SK-MEL-5 (cell line): ENCODE measurements at regions not wholly inside any gene's neighbourhood (a gene's known extent, or its start where the extent isn't known, plus 50 kb on each side); places are given as distances from the start of the nearest gene placed in this dataset.
A peak's percentile ranks its signal among the peaks of the same experiment; 100 is the strongest.

Experiments
- DNase-seq: peaks from one replicate; pipeline ENCODE4 v3.0.0-alpha.2; 2016; ENCODE audit warnings: low read depth, low spot score
- in situ Hi-C: cut with HindIII; loops from 2 replicates; pipeline ENCODE4 v1.10.0; 2016; ENCODE audit warnings: low sequenced_read_pairs, high pct_unique_total_duplicates, low pct_unique_long_range_greater_than_20kb

- in situ Hi-C loops: no loop called here
Measured at GRCh38 chr20:24768713-24769601, 180.1 kb upstream of the CST7 start.

DNA sequence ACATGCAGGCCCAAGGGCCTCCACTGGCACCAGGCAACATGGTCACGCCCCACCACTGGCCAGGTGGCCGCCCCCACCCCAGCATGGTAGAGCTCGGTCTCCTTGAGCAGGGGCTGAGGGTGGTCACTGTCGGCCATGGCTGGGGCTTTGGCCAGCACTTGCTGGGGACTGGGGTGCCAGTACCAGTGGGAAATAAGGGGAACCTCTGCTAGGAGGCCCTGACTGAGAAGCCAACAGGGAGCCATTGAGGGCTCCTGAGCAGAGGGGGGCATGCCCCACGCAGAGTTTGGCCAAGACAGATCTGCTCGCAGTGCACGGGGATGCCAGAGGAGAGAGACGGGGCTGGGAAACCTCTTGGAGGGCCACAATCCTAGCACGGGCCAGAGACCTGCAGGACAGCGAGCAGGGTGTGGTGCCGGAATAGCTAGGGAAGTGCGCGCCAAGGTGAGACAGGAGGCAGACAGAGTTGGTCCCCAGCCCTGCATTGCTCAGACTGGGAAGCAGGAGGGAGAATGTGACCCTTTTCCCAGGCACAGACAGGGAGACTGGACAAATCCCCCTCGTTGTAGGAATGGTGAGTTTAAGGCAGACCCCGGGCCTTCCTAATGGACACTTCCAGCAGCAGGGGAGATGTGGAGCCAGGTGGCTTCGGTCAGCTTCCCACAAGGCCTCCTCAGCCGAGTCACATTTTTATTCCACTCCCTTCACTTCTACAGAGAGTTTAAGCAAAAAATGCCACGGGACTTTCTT lies 179.0 kb upstream of the CST7 start:
- no peak for DNase-seq
- in situ Hi-C loops: no loop called here

More at GRCh38 chr20:24768713-24769601, 180.1 kb upstream of the CST7 start:
- no peak for DNase-seq

- in situ Hi-C loops: no loop called here
- no peak for DNase-seq
Measured at GRCh38 chr20:24770628-24771541, 178.2 kb upstream of the CST7 start.

- no peak for DNase-seq
- in situ Hi-C loops: no loop called here
Measured at GRCh38 chr20:24771542-24772061, 177.5 kb upstream of the CST7 start.

GRCh38 chr20:24772667-24773066 lies 176.4 kb upstream of the CST7 start:
- in situ Hi-C loops: no loop called here
- DNase-seq: no peak

DNA sequence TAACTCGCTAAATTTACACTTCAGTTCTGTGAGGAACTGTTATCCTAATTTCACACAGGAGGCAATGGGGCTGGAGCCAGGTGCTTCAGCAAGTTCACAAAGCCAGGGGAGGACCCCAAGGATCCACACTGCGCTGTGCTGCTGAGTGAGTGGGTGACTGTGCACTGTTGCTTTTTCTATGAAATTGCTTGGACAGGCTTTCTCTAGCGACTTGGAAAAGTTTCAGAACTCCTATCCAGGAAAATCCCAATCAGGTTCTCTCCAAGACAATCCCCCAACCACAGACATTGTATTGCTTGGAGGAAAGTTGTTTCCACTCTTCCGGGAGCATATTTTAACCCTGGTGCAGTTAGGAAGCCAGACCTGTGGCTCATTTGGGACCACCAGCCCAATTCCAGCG lies 175.9 kb upstream of the CST7 start:
- DNase-seq: no peak
- in situ Hi-C loops: no loop called here

DNA sequence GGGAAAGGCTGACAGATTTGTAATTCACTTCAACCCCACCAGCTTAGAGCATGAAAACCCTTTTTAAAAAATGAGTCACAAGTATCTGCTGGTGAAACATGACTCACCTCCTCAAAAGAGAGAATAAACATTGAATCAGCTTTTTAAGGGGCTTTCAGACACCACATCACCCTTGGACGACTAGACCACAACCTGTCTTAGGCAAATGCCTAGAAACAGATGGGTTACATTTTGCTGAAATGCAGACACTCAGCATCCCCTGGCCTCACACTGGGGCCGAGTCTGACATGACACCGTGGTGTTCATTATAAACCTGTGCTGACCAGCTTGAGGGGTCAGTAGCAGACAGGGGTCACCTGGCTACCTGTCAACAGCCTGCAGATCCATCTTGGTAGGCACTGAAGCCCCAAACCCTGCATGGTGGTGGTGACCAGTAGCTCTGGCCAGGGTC lies 175.3 kb upstream of the CST7 start:
- no peak for DNase-seq
- in situ Hi-C loops: no loop called here

DNA sequence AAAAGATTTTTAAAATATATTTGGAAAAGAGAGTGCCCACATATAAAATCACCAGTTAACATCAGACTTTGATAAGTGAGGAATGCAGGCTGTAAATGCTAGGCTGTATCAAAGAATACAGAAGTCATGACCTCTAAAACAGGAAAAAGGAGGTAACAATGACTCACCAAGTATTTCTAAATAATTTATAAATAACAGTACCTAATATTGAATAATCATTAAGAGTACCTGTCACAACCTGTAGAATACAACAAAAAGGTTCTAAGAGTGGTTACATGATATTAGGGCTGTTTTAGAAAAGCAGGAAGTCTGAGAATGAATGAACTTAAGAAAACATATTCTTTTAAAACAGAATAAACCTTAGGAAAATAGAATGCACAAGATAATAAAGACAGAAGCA lies 173.1 kb upstream of the CST7 start:
- no peak for DNase-seq
- in situ Hi-C loops: no loop called here

DNA sequence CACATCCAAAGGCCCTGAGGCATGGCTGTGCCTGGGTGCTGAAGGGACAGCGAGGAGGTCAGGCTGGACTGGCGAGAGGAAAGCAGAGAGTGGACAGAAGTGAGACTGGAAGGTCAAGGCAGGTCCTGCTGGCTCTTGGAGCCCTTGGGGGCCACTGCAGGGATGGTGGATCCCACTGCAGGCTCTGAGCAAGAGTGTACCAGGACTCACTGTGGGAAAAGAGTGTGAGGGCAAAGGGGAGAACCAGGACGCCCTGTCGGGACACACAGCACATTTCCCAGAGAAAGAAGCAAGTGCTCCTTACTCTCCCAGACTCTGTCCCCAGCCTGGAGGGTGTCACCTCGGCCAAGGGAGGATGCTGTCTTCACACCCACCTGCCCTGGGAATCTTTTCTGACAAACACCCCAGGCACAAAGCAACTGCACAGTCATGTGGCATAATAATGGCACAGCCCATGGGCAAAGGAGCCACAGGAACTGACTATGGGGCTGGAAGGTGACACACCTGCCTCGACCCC lies 172.3 kb upstream of the CST7 start:
- in situ Hi-C loops: no loop called here
- no peak for DNase-seq

DNA sequence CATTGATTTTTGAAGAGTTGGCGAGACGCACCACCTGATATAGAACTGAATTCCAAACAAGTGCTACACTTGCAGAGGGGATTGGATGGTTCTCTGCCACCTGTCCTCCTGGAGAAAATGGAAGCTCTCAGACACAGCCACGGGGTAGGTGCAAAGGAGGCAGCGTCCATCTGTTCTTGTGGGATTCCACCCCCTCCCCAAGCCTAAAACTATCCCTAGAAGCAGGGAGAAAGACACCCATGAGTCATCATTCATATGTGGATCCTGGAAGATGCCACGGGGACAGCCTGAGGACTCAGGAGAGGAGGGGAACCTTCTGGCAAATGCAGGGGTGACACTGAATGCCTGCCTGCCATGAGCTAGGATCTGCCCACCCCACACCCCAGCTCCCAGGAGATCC lies 171.3 kb upstream of the CST7 start:
- DNase-seq: no peak
- in situ Hi-C loops: no loop called here

DNA sequence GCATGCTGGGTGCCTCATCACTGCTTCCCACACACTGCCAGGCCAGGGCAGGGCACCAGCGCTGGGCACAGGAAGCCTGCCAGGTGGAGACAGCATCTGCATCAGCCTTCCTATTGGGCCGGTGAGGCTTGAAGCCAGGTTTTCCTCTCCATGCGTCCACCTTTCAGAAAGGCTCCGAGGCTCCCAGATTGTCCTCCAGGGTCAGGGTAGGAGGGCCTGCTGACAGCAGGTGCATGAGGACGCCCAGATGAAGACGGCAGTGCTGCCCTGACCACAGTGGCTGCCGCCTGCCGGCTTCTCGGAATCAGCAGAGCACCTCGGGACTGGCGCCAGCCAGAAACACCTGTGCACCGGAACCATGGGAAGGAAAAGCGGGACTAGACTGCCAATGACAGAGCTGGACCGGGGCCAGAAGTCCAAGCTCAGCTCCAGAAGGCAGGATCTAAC lies 170.5 kb upstream of the CST7 start:
- in situ Hi-C loops: no loop called here
- DNase-seq: no peak

- no peak for DNase-seq
- in situ Hi-C loops: no loop called here
Measured at GRCh38 chr20:24779131-24779530, 169.9 kb upstream of the CST7 start.

GRCh38 chr20:24779946-24780345 lies 169.1 kb upstream of the CST7 start:
- in situ Hi-C loops: no loop called here
- no peak for DNase-seq

- no peak for DNase-seq
- in situ Hi-C loops: no loop called here
Measured at GRCh38 chr20:24780674-24781417, 168.2 kb upstream of the CST7 start.

DNA sequence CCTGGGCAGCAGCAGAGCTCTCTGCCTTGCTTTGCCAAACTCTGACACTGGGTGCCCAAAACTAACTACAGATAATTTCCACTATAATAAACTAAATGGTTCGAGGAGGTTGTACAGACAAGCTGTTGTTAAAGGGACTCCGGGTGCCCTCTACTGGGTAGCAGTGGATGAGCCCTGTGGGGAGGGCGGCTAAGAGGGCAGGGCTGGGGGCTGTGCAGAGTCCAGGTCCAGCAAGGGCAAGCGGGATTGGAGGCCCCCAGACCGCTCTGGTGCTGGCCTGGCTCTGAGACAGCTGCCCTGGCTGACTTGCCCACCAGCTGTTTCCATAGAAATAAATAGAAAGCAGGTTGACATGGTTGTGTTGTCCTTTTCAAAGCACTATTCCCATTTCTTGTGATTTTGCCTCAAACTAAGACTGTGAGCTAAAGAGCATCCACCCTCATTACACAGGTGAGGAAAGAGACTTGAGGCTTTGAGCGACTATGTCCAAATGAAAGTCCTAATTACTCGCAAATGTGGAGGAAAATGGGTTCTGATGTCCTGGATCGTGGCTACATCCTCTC lies 167.6 kb upstream of the CST7 start:
- peak; percentile 60 for DNase-seq
- in situ Hi-C loops: no loop called here

DNA sequence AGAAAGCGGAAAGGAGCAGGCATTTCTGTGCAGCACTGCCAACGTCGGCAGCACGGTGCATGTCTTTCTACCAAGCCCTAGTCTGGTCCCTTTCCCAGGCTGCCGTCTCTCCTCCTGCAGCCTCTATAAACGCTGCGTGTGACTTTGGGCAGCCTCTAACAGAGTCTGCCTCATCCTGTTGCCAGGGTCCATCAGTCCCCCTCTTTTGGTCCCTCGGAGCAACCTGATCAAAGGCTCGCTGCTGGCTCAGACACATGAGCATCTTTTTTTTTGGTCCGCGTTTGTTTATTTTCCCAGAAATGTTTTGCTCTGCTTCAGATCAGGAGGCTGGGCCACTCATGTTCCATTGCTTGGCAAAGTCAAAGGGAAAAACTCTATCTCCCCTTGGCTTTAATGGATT lies 166.8 kb upstream of the CST7 start:
- no peak for DNase-seq
- in situ Hi-C loops: no loop called here
